ENCODE measurements at regions not wholly inside any gene's neighbourhood (a gene's known extent, or its start where the extent isn't known, plus 50 kb on each side); places are given as distances from the start of the nearest gene placed in this dataset.

GRCh38 chr10:36597756-36598320, 527.6 kb upstream of the ANKRD30A start:
- SMC1A ChIA-PET (ENCODE audit: uncharacterized antibody, unreplicated experiment), result no interaction called here
- CTCF ChIA-PET, result no interaction called here
- Histone ChIP-seq H4K20me1 (ENCODE audit: control insufficient read depth, insufficient read depth) (no peaks in the 10 kb centered on the region), H3K36me3 (ENCODE audit: control insufficient read depth in 2 of 2, insufficient read depth in 2 of 2, low read length in 1 of 2) (no peaks in the 10 kb centered on the region), H3K27ac (ENCODE audit: control insufficient read depth, insufficient read depth) (no peak overlapping the region), H3K9ac (ENCODE audit: control insufficient read depth, insufficient read depth, low read length) (no peak overlapping the region), H3K27me3 (replicated peaks in 1 of 2; ENCODE audit: control insufficient read depth in 2 of 2, insufficient read depth in 2 of 2, low read length in 1 of 2) (no peaks in the 10 kb centered on the region), H3K9me3 (replicated peaks; ENCODE audit: control insufficient read depth, insufficient read depth, low read length) (no peaks in the 10 kb centered on the region), H3K79me2 (ENCODE audit: control insufficient read depth, insufficient read depth, low read length) (no peaks in the 10 kb centered on the region), H3K4me2 (ENCODE audit: control insufficient read depth, insufficient read depth) (no peak overlapping the region), H2AFZ (ENCODE audit: control insufficient read depth, low read depth, low read length) (no peak overlapping the region), H3K4me3 (no peak overlapping the region), H3K4me1 (ENCODE audit: control insufficient read depth, insufficient read depth, low read length) (no peaks in the 10 kb centered on the region)
- no peak for FAIRE-seq
- RAD21 ChIA-PET (ENCODE audit: unreplicated experiment), result no interaction called here
- in situ Hi-C loops (cut with MboI), result no loop called here
- no peak for TF ChIP-seq SIN3A (IDR thresholded peaks at IDR 0.05; ENCODE audit: low read depth, low read length)
- no peak for TF ChIP-seq CHD2 (IDR thresholded peaks at IDR 0.05; ENCODE audit: borderline replicate concordance, low read depth, low read length)
- no peak for TF ChIP-seq BCL3 (IDR thresholded peaks at IDR 0.05; ENCODE audit: borderline replicate concordance, insufficient read depth, low read depth, low read length, poor library complexity, severe bottlenecking)
- TF ChIP-seq CBX3 (IDR thresholded peaks at IDR 0.05; ENCODE audit: borderline replicate concordance, low read depth), result no peak
- TF ChIP-seq ZSCAN29 (IDR thresholded peaks at IDR 0.05), result no peak
- no peak for TF ChIP-seq STAT1 (conservative IDR thresholded peaks at IDR 0.05)
- TF ChIP-seq PML (IDR thresholded peaks at IDR 0.05; ENCODE audit: low read length), result no peak
- TF ChIP-seq CREB1 (IDR thresholded peaks at IDR 0.05; ENCODE audit: low read depth), result no peak
- TF ChIP-seq EED (IDR thresholded peaks at IDR 0.05; ENCODE audit: low read depth), result no peak
- no peak for TF ChIP-seq FOXM1 (IDR thresholded peaks at IDR 0.05; ENCODE audit: low read depth, low read length)
- DNase-seq (ENCODE audit: low read depth, low spot score), result no peak
- WGBS (ENCODE audit: insufficient coverage, insufficient replicate concordance, low lambda C conversion rate, missing lambda C conversion rate), result 0% methylated on average over 3 of the region's 3 CpGs
- no TSS peak for BruUV-seq (replicated peaks)
- no peak for ATAC-seq
- intact Hi-C loops (cut with micrococcal nuclease; ENCODE audit: unreplicated experiment), result no loop called here
- POLR2A ChIA-PET, result no interaction called here
